H1 (cell line): ENCODE measurements at regions not wholly inside any gene's neighbourhood (a gene's known extent, or its start where the extent isn't known, plus 50 kb on each side); places are given as distances from the start of the nearest gene placed in this dataset.

Experiments
- CTCF ChIA-PET: fragments of 300-600 bp; sonication (Branson Sonifier 250); formaldehyde crosslinking; loops from one replicate; lab custom pipeline; 2021; ENCODE audit not compliant: partially characterized antibody; lab: Charles Lee
- POLR2A ChIA-PET: fragments of 300-600 bp; sonication (Branson Sonifier 250); formaldehyde crosslinking; loops from one replicate; lab custom pipeline; 2021; ENCODE audit warnings: inconsistent platforms; ENCODE audit not compliant: partially characterized antibody; lab: Charles Lee
- DNase-seq, 2 experiments: peaks; one replicate each; pipeline versions ENCODE4 v3.0.0 to v3.0.0-alpha.2; 2010 to 2022; ENCODE audit warnings: low spot score in 2 of 2, low read depth in 1 of 2, mixed read lengths in 1 of 2
- FAIRE-seq: peaks from 2 replicates; lab custom pipeline; 2011; peaks lifted over from hg19 to GRCh38; lab: Jason Lieb, UNC
- H2AFZ ChIP-seq: 2 replicates; pipeline ENCODE4 v1.8.1; 2012; ENCODE audit warnings: low read length, inconsistent platforms
- H2AK5ac ChIP-seq: 2 replicates; pipeline ENCODE4 v1.6.1; 2013; ENCODE audit warnings: low read depth, low read length
- H2BK120ac ChIP-seq: replicated peaks from 2 replicates; pipeline ENCODE3; 2013; ENCODE audit warnings: low read depth, low read length, inconsistent platforms
- H2BK12ac ChIP-seq: 2 replicates; pipeline ENCODE4 v1.6.1; 2013; ENCODE audit warnings: low read depth, low read length
- H2BK15ac ChIP-seq: 2 replicates; pipeline ENCODE4 v1.6.1; 2013; ENCODE audit warnings: low read length
- H2BK20ac ChIP-seq: 2 replicates; pipeline ENCODE4 v1.6.1; 2013; ENCODE audit warnings: low read length
- H2BK5ac ChIP-seq: 2 replicates; pipeline ENCODE4 v1.6.1; 2013; ENCODE audit warnings: low read depth, low read length
- H3K14ac ChIP-seq: 2 replicates; pipeline ENCODE4 v1.6.1; 2013; ENCODE audit warnings: inconsistent platforms; ENCODE audit not compliant: insufficient read length
- H3K18ac ChIP-seq: 2 replicates; pipeline ENCODE4 v1.6.1; 2013; ENCODE audit warnings: low read length; ENCODE audit errors: extremely low read depth
- H3K23ac ChIP-seq: 2 replicates; pipeline ENCODE4 v1.6.1; 2013; ENCODE audit warnings: inconsistent platforms; ENCODE audit not compliant: insufficient read length
- H3K23me2 ChIP-seq: 2 replicates; pipeline ENCODE4 v1.6.1; 2013; ENCODE audit warnings: low read depth, low read length
- H3K27ac ChIP-seq: 2 replicates; pipeline ENCODE4 v1.6.1; 2011; ENCODE audit warnings: low read depth, low read length, inconsistent platforms
- H3K27me3 ChIP-seq, 4 experiments: replicated peaks in 1 of 4; 1 replicate in 1 of 4; 2 replicates in 3 of 4; pipeline versions ENCODE4 v1.6.1 to v1.8.1; 2011 to 2013; ENCODE audit warnings: low read length in 3 of 4, mild to moderate bottlenecking in 3 of 4, inconsistent platforms in 2 of 4, mixed read lengths in 2 of 4, moderate library complexity in 1 of 4; ENCODE audit not compliant: control insufficient read depth in 3 of 4, insufficient read depth in 3 of 4; ENCODE audit errors: extremely low read depth in 1 of 4
- H3K36me3 ChIP-seq, 4 experiments: 2 replicates each; pipeline versions ENCODE4 v1.6.1 to v1.8.1; 2011 to 2013; ENCODE audit warnings: mild to moderate bottlenecking in 4 of 4, low read length in 3 of 4, moderate library complexity in 2 of 4, control low read depth in 1 of 4, inconsistent platforms in 1 of 4; ENCODE audit not compliant: insufficient read depth in 4 of 4, control insufficient read depth in 2 of 4
- H3K4ac ChIP-seq: replicated peaks from 2 replicates; pipeline ENCODE3; 2013; ENCODE audit warnings: low read length, low read depth, mixed read lengths, inconsistent platforms; ENCODE audit not compliant: insufficient read length
- H3K4me1 ChIP-seq, 4 experiments: replicated peaks in 1 of 4; 1 replicate in 1 of 4; 2 replicates in 3 of 4; pipeline versions ENCODE4 v1.6.1 to v1.8.1; 2011 to 2013; ENCODE audit warnings: low read length in 3 of 4, inconsistent platforms in 2 of 4, mixed read lengths in 1 of 4; ENCODE audit not compliant: insufficient read depth in 4 of 4, control insufficient read depth in 3 of 4
- H3K4me2 ChIP-seq, 2 experiments: 2 replicates each; pipeline versions ENCODE4 v1.6.1 to v1.8.1; 2011 to 2013; ENCODE audit warnings: low read depth in 2 of 2, low read length in 2 of 2, control low read depth in 1 of 2, inconsistent platforms in 1 of 2, mild to moderate bottlenecking in 1 of 2; ENCODE audit not compliant: insufficient read depth in 1 of 2
- H3K4me3 ChIP-seq, 4 experiments: fragments of 200-600, 300-600 bp in 1 of 4; sonication (generic), shearing (Covaris generic), sonication (Bioruptor Twin) in 1 of 4; 2 replicates each; pipeline versions ENCODE4 v1.5.1 to v1.8.1; 2011 to 2016; ENCODE audit warnings: low read length in 4 of 4, low read depth in 3 of 4, control low read depth in 2 of 4, inconsistent platforms in 2 of 4, mild to moderate bottlenecking in 2 of 4, mixed read lengths in 1 of 4, moderate library complexity in 1 of 4; ENCODE audit not compliant: insufficient read depth in 2 of 4; ENCODE audit errors: extremely low read depth in 1 of 4
- H3K56ac ChIP-seq: replicated peaks from 2 replicates; pipeline ENCODE3; 2013; ENCODE audit warnings: low read depth, mild to moderate bottlenecking, mixed read lengths, low read length, inconsistent platforms; ENCODE audit not compliant: insufficient read length
- H3K79me1 ChIP-seq: 2 replicates; pipeline ENCODE4 v1.6.1; 2013; ENCODE audit warnings: low read depth, low read length, control low read depth
- H3K79me2 ChIP-seq, 2 experiments: 2 replicates each; pipeline versions ENCODE4 v1.6.1 to v1.8.1; 2012 to 2013; ENCODE audit warnings: low read length in 2 of 2, mild to moderate bottlenecking in 2 of 2, inconsistent platforms in 1 of 2; ENCODE audit not compliant: insufficient read depth in 2 of 2, control insufficient read depth in 1 of 2
- H3K9ac ChIP-seq, 4 experiments: replicated peaks in 1 of 4; 1 replicate in 1 of 4; 2 replicates in 3 of 4; pipeline versions ENCODE4 v1.6.1 to v1.8.1; 2011 to 2013; ENCODE audit warnings: low read depth in 3 of 4, low read length in 3 of 4, control low read depth in 2 of 4, mild to moderate bottlenecking in 2 of 4, moderate library complexity in 2 of 4, inconsistent platforms in 1 of 4; ENCODE audit errors: extremely low read depth in 1 of 4
- H3K9me3 ChIP-seq, 2 experiments: 2 replicates each; pipeline versions ENCODE4 v1.6.1 to v1.8.1; 2012 to 2013; ENCODE audit warnings: mild to moderate bottlenecking in 2 of 2, moderate library complexity in 2 of 2, control low read depth in 1 of 2, inconsistent platforms in 1 of 2, low read depth in 1 of 2, low read length in 1 of 2, mixed read lengths in 1 of 2; ENCODE audit not compliant: insufficient read depth in 2 of 2
- H4K20me1 ChIP-seq, 2 experiments: replicated peaks in 1 of 2; 2 replicates each; pipeline versions ENCODE3 to v1.8.1; 2011 to 2013; ENCODE audit warnings: inconsistent platforms in 2 of 2, low read length in 2 of 2, mild to moderate bottlenecking in 1 of 2; ENCODE audit not compliant: insufficient read depth in 2 of 2, control insufficient read depth in 1 of 2
- H4K5ac ChIP-seq: 2 replicates; pipeline ENCODE4 v1.6.1; 2013; ENCODE audit warnings: low read length, low read depth, mixed read lengths, inconsistent platforms; ENCODE audit not compliant: insufficient read length
- H4K8ac ChIP-seq: 2 replicates; pipeline ENCODE4 v1.8.0; 2013; ENCODE audit warnings: mild to moderate bottlenecking, moderate library complexity, low read length, inconsistent platforms; ENCODE audit not compliant: insufficient read depth; ENCODE audit errors: extremely low read depth
- H4K91ac ChIP-seq: replicated peaks from 2 replicates; pipeline ENCODE3; 2013; ENCODE audit warnings: low read length, mixed read lengths, inconsistent platforms; ENCODE audit not compliant: insufficient read length
- BACH1 ChIP-seq: IDR thresholded peaks from 2 replicates; pipeline ENCODE4 v1.6.1; 2012; ENCODE audit warnings: low read length, improper control_type of control experiment
- EP300 ChIP-seq, 2 experiments: IDR thresholded peaks; 1 replicate in 1 of 2; 2 replicates in 1 of 2; pipeline ENCODE4 v1.6.1; 2011 to 2012; ENCODE audit warnings: low read depth in 2 of 2, low read length in 2 of 2, mild to moderate bottlenecking in 2 of 2, borderline replicate concordance in 1 of 2, inconsistent platforms in 1 of 2, moderate library complexity in 1 of 2
- JUND ChIP-seq: IDR thresholded peaks from 2 replicates; pipeline ENCODE4 v1.6.1; 2011; ENCODE audit warnings: mild to moderate bottlenecking, improper control_type of control experiment, low read length
- KDM1A ChIP-seq: fragments of 200-600, 300-600 bp; sonication (generic); IDR thresholded peaks from 2 replicates; pipeline ENCODE4 v1.7.1; 2016; ENCODE audit warnings: mild to moderate bottlenecking, low read length, borderline replicate concordance
- POLR2AphosphoS5 ChIP-seq: IDR thresholded peaks from 2 replicates; pipeline ENCODE4 v1.6.1; 2011; ENCODE audit warnings: low read depth, low read length
- SIRT6 ChIP-seq: IDR thresholded peaks from one replicate; pipeline ENCODE4 v1.7.1; 2012; ENCODE audit warnings: low read length, inconsistent platforms
- SIX5 ChIP-seq: IDR thresholded peaks from 2 replicates; pipeline ENCODE4 v1.6.1; 2011; ENCODE audit warnings: mild to moderate bottlenecking, low read depth, low read length
- SP1 ChIP-seq: IDR thresholded peaks from 2 replicates; pipeline ENCODE4 v1.6.1; 2011; ENCODE audit warnings: low read depth, low read length
- TCF12 ChIP-seq: IDR thresholded peaks from 2 replicates; pipeline ENCODE4 v1.6.1; 2011; ENCODE audit warnings: low read depth, mild to moderate bottlenecking, low read length
- WGBS, 2 experiments: shearing (Covaris generic) in 1 of 2; methylation state at CpG; one replicate each; pipeline versions ENCODE4 v1.1.6 to v1.1.7; 2013 to 2015; ENCODE audit warnings: low lambda C conversion rate in 2 of 2, mixed read lengths in 2 of 2, inconsistent platforms in 1 of 2, low coverage in 1 of 2, missing lambda C conversion rate in 1 of 2; ENCODE audit not compliant: insufficient replicate concordance in 2 of 2, insufficient coverage in 1 of 2, insufficient read length in 1 of 2; ENCODE audit errors: extremely low coverage in 1 of 2, missing lambda C conversion rate in 1 of 2; 5-methylcytosine and 5-hydroxymethylcytosine counted together

DNA sequence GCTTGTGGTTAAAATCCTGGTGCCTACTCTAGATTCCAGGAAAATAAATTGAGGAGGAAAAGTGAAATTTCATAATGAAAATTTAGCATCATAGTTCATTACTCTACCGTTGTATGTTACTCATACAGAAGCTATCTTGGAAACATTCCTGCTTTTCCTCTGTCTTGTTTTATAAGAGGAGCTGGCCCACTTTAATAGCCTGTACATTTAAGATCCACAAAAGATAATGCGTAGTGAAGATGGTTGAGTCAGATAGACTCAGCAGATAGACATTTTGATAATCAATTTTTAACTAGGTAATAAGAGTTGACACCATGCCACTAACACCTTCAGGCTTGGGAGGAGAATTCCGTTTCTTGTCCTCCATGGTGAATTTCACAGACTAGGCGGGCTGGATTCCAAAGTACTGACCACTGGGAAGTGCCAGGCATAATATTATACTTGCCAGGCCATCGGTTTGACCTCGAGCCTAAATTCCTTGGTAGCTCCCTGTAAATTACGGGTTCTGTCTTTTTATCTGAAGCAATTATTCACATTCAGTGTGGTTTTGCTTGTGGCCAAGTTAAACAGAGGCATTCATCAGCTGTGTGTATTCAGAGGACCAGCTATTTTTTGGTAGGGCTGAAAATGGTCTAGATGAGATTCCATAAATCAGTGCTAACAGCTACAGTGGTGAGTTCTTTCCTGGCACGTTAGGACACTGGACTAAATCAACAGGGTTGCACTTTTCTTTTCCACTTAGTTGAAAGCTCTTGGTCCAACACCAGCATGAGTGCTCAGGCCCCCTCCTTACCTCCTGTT, 111.9 kb upstream of the KAZN start:
- Histone ChIP-seq H3K4me2 (no peak overlapping the region), H3K27me3 (no peaks in the 10 kb centered on the region), H2BK20ac (no peak overlapping the region), H3K79me1 (no peaks in the 10 kb centered on the region), H2BK5ac (no peak overlapping the region), H3K23me2 (no peaks in the 10 kb centered on the region), H3K56ac (no peak overlapping the region), H4K8ac (no peak overlapping the region), H2BK15ac (no peak overlapping the region), H4K91ac (no peak overlapping the region), H3K14ac (no peak overlapping the region), H3K23ac (no peak overlapping the region), H3K9me3 (no peaks in the 10 kb centered on the region), H3K27ac (no peak overlapping the region), H3K18ac (no peak overlapping the region), H3K36me3 (no peaks in the 10 kb centered on the region), H3K9ac (no peak overlapping the region), H2BK12ac (no peak overlapping the region), H3K4ac (no peak overlapping the region), H2BK120ac (no peak overlapping the region), H4K20me1 (no peaks in the 10 kb centered on the region), H3K79me2 (no peaks in the 10 kb centered on the region), H4K5ac (no peak overlapping the region), H2AFZ (no peak overlapping the region), H3K4me3 (no peak overlapping the region), H3K4me1 (no peaks in the 10 kb centered on the region), H2AK5ac (no peak overlapping the region)
- FAIRE-seq = no peak
- TF ChIP-seq BACH1 = no peak
- TF ChIP-seq SP1 = no peak
- TF ChIP-seq KDM1A = no peak
- TF ChIP-seq EP300 (IDR thresholded peaks at IDR 0.05; ENCODE audit: borderline replicate concordance in 1 of 2, low read depth in 2 of 2, low read length in 2 of 2) = no peak
- no peak for TF ChIP-seq SIRT6
- TF ChIP-seq SIX5 = no peak
- TF ChIP-seq TCF12 = no peak
- no peak for TF ChIP-seq JUND
- no peak for TF ChIP-seq POLR2AphosphoS5
- POLR2A ChIA-PET = no interaction called here
- 93% methylated on average over 8 of the region's 8 CpGs; no CpG with 5 or more reads in 1 of the 2 experiments for WGBS, 2 experiments
- CTCF ChIA-PET = interaction anchor here (0.7 kb wide), 1 partner anchor 626 kb away, joined by 3 read pairs; no protein-coding TSS in a partner anchor
- DNase-seq = no peak
